ENCODE measurements at regions not wholly inside any gene's neighbourhood (a gene's known extent, or its start where the extent isn't known, plus 50 kb on each side); places are given as distances from the start of the nearest gene placed in this dataset.

GRCh38 chr22:47566491-47566890 is 804.0 kb downstream of the TBC1D22A start:
- TF ChIP-seq GATA2 (IDR thresholded peaks at IDR 0.05; ENCODE audit: low read depth, low read length) (no peak), GATA3 (IDR thresholded peaks at IDR 0.05; ENCODE audit: low read depth, low read length) (no peak)
